ENCODE measurements at regions not wholly inside any gene's neighbourhood (a gene's known extent, or its start where the extent isn't known, plus 50 kb on each side); places are given as distances from the start of the nearest gene placed in this dataset.

DNA sequence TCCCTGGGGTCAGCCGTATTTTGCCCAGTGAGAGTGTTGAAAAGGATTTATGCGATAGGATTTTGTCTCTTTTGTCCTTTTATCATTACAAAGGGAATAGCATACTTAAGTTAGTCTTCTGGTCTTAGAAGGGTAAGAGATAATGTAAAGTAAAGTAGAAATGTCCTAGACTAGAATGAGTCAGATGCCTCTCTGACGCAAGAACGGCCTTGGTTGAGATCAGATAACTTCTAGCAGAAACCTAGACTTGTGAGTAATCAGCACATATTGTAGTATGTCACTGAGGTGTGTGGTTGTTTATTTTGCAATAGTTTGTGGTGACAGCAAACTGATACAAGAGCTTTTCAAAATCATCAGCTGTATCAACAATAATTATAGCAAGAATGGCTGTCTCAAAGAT is 866.1 kb downstream of the NSUN3 start:
- H4K20me1 ChIP-seq = no peaks in the 10 kb centered on the region
- peaks cover 0 to 7% (median 0%) of the 10 kb centered on the region in 10 experiments; a peak in 2 of 20 replicates for H3K4me1 ChIP-seq
- H3K9me3 ChIP-seq (replicated peaks in 1 of 11) = no peaks in the 10 kb centered on the region
- no peak overlapping the region for H3K4me3 ChIP-seq
- H3K27ac ChIP-seq = peak overlapping the region in 2 of 11 experiments; percentile 3 to 48; a peak in 3 of 22 replicates
- TF ChIP-seq Cebpa-rat (IDR thresholded peaks at IDR 0.05) = peak in 2 of 11 experiments; percentile 28 to 47; a peak in 1 of 22 replicates
- H3K9ac ChIP-seq = no peak overlapping the region
- H3K27me3 ChIP-seq = no peaks in the 10 kb centered on the region
- peak overlapping the region in 2 of 11 experiments; percentile 3 to 14; a peak in 2 of 22 replicates for H3K4me2 ChIP-seq
- H3K36me3 ChIP-seq = no peaks in the 10 kb centered on the region

DNA sequence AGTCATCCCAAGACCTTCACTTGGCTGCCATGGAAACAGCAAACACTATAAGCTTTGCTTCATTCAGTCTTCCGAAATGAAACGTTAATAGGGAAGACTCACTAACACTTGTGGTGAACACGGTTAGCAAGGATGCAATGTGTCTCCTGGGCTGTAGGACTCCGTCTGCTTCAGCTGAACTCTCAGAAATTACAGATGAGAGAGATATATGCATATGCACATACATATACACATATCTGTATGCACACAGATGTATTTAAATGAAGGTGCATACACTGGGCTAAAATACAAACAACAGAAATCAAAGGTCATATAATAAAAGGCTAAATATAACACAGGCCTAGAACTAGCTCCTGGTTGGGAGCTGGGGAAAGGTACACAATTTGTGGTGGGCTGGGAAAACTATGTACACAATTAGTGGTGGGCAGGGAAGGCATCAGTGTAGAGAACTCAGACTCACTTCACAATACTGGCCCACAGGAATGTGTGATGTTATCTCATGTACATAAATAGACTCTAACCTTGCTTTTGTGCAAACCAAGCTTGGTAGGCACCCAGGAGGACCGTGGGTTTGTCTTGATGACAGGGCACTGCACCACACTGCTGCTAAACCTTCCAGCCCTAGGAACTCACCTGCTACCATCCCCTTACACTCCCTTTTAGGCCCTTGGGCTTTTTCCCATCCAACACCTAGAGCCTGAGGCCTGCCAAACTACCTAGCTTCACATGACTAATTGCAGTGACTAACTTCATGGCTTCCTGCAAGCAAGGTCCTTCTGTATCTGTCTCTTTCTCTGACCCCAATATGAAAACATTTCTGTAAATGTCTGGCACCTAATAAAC is 873.1 kb downstream of the NSUN3 start:
- Histone ChIP-seq H4K20me1 (no peaks in the 10 kb centered on the region), H3K9ac (no peak overlapping the region), H3K36me3 (no peaks in the 10 kb centered on the region), H3K9me3 (replicated peaks in 1 of 11) (peaks cover 0 to 7% (median 5%) of the 10 kb centered on the region in 11 experiments; a peak in 11 of 22 replicates), H3K27me3 (no peaks in the 10 kb centered on the region), H3K4me3 (no peak overlapping the region), H3K4me2 (no peak overlapping the region), H3K4me1 (no peaks in the 10 kb centered on the region), H3K27ac (no peak overlapping the region)
- no peak for TF ChIP-seq Cebpa-rat (IDR thresholded peaks at IDR 0.05)

DNA sequence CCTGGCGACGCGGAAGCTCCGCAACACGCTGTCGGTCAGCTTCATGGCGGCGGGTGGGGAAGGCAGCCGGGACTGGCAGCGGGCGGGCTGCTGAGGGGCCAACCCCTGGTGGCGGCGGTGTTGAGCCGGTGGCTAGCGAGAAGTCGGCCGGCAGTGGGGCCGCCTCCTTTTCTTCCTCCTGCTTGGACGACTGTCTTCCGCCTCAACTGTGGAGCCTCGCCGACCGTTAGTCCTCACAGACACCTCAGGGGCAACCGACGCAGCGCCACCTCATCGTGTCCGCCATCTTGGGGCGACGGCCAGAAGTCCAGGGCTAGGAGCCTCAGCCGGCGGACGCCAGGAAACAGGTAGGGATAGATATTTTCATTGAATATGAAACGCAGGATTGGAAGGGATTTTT is 875.1 kb downstream of the NSUN3 start:
- TF ChIP-seq Cebpa-rat (IDR thresholded peaks at IDR 0.05) = no peak
- Histone ChIP-seq H3K36me3 (no peaks in the 10 kb centered on the region), H3K9me3 (replicated peaks in 1 of 11) (peaks cover 0 to 12% (median 5%) of the 10 kb centered on the region in 11 experiments; a peak in 11 of 22 replicates), H3K4me1 (no peaks in the 10 kb centered on the region), H3K9ac (no peak overlapping the region), H3K27me3 (no peaks in the 10 kb centered on the region), H3K4me2 (no peak overlapping the region), H4K20me1 (no peaks in the 10 kb centered on the region), H3K4me3 (no peak overlapping the region), H3K27ac (no peak overlapping the region)

DNA sequence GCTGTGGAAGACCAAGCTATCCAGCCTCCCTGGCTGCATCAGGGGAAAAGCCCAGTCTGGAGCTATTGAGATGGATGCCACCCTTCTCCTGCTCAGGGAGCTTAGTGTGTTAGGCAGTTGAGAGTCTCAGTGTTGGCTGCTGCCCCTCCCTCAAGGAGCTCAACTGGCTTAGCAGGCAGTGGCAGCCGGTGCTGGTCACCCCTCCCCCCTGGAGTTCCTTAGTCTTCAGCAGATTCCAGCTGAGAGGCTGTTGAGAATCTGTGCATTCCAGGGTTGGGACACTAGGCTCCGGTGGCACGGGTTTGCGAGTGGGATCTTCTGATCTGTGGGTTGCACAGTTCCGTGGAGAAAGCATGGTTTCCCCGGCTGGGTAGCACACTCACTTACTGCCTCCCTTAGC is 883.8 kb downstream of the NSUN3 start:
- Histone ChIP-seq H3K4me1 (no peaks in the 10 kb centered on the region), H4K20me1 (no peaks in the 10 kb centered on the region), H3K9ac (no peak overlapping the region), H3K4me3 (no peak overlapping the region), H3K27ac (no peak overlapping the region), H3K36me3 (no peaks in the 10 kb centered on the region), H3K27me3 (no peaks in the 10 kb centered on the region), H3K9me3 (replicated peaks in 1 of 11) (0 out of 22 replicates have a peak, but pooled peaks cover 0 to 6% (median 0%) of the 10 kb centered on the region in 11 experiments), H3K4me2 (no peak overlapping the region)
- TF ChIP-seq Cebpa-rat (IDR thresholded peaks at IDR 0.05) = no peak

DNA sequence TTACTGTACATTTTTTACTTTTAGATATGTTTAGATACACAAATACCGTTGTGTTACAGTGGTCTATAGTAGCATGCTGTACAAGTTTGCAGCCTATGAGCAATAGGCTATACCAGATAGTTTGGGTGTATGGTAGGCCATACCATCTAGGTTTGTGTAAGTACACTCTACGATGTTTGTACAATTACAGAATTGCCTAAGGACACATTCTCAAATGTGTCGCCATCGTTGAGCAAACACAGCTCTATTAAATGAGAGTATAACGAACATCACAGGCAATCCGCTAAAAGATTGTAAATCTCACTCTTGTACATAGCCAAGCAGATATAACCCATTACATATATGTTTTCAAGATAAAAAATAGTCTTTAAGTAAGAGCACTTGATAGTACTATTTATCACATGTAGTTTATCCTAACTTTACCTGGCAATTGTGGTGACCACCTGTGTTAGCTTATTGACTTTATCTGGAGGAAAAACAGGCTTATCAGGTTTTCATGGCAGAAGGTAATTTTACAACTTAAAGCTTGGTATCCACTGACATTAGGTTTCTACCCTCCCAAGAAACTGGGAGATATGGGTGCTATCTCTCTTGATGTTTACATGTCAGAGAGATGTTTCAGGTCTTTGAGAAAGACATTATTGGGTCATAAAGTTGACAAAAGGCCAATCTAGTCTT is 898.7 kb downstream of the NSUN3 start:
- H3K9me3 ChIP-seq (replicated peaks in 1 of 11) = peaks cover 0 to 5% (median 0%) of the 10 kb centered on the region in 11 experiments; a peak in 1 of 22 replicates
- H3K4me3 ChIP-seq = no peak overlapping the region
- H3K4me2 ChIP-seq = no peak overlapping the region
- no peaks in the 10 kb centered on the region for H4K20me1 ChIP-seq
- no peak overlapping the region for H3K9ac ChIP-seq
- no peaks in the 10 kb centered on the region for H3K27me3 ChIP-seq
- no peak for TF ChIP-seq Cebpa-rat (IDR thresholded peaks at IDR 0.05)
- H3K4me1 ChIP-seq = peaks cover 0 to 24% (median 14%) of the 10 kb centered on the region in 10 experiments; a peak in 11 of 20 replicates
- no peak overlapping the region for H3K27ac ChIP-seq
- H3K36me3 ChIP-seq = no peaks in the 10 kb centered on the region

DNA sequence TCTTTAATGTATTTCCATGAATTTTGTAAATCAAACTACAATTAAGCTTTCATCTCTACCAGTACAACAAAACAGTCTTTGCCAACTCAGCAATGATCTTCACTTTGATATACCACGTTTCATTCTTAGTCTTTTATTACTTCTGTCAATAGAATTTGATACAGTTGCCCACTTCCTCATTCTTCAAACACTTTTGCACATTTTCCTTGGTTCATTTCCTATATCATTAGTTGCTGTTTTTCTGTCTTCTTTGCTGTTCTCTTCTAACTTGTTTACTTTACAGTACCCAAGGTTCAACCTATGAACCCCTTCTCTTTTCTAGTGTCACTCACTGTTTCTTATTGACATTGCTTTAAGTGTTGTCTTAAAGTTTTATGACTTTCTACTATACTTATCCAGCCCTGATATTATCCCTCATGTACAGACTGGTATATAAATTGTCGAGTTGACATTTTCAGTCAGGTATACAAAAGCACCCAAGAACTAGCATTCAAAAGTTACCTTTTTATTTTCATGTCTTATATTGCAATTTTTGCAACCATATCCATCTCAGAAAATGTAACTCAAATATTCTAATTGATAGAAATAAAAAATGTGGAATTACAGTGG is 903.1 kb downstream of the NSUN3 start:
- Histone ChIP-seq H3K27ac (no peak overlapping the region), H3K4me3 (no peak overlapping the region), H4K20me1 (no peaks in the 10 kb centered on the region), H3K36me3 (no peaks in the 10 kb centered on the region), H3K4me2 (peak overlapping the region in 2 of 11 experiments; percentile 0 to 15; a peak in 3 of 22 replicates), H3K27me3 (no peaks in the 10 kb centered on the region), H3K9me3 (replicated peaks in 1 of 11) (peaks cover 0 to 5% (median 0%) of the 10 kb centered on the region in 11 experiments; a peak in 1 of 22 replicates), H3K4me1 (peaks cover 0 to 25% (median 14%) of the 10 kb centered on the region in 10 experiments; a peak in 11 of 20 replicates), H3K9ac (no peak overlapping the region)
- TF ChIP-seq Cebpa-rat (IDR thresholded peaks at IDR 0.05) = no peak

DNA sequence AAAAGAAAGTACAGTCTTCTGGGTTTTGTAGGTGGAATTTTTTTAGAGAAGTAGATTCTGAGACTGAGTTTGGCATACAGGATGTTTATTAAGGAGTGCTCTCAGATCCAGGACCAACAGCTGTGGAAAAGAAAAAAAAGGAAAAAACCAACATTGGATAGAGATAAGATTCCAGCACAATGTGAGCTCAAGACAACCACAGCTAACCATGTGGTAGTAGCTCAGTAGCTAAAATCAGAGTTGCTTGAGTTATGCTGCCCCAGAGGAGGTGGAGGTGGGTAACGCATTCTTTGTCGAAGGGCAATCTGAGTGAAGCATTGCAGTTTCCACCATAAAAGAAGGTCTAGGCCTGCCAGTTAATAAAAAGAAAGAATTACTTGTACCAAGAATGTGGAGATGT is 904.3 kb downstream of the NSUN3 start:
- TF ChIP-seq Cebpa-rat (IDR thresholded peaks at IDR 0.05) = no peak
- H3K9me3 ChIP-seq (replicated peaks in 1 of 11) = peaks cover 0 to 6% (median 2%) of the 10 kb centered on the region in 11 experiments; a peak in 5 of 22 replicates
- no peaks in the 10 kb centered on the region for H3K27me3 ChIP-seq
- H3K4me2 ChIP-seq = no peak overlapping the region
- H3K27ac ChIP-seq = no peak overlapping the region
- H4K20me1 ChIP-seq = no peaks in the 10 kb centered on the region
- no peak overlapping the region for H3K4me3 ChIP-seq
- no peaks in the 10 kb centered on the region for H3K36me3 ChIP-seq
- H3K9ac ChIP-seq = no peak overlapping the region
- H3K4me1 ChIP-seq = peaks cover 4 to 28% (median 17%) of the 10 kb centered on the region in 10 experiments; a peak in 15 of 20 replicates

DNA sequence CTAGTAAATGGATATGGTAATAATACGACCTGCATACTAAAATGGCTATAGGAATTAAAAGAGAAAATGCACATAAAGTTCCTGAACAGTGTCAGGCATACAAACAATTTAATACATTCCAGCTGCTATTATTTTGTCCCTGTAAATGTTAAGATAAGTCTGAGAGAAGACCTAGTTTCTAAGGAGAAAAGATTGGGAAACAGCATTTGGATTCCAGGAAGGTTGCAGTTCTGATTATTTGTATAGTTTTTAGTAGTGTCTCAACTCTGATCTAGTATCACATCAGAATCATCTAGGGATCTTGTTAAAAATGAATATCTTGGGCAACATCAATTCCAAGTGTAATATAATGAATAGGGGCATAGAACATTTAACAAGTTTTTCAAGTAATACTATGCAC is 905.7 kb downstream of the NSUN3 start:
- Histone ChIP-seq H3K9ac (no peak overlapping the region), H3K9me3 (replicated peaks in 1 of 11) (peaks cover 0 to 12% (median 6%) of the 10 kb centered on the region in 11 experiments; a peak in 10 of 22 replicates), H3K4me3 (no peak overlapping the region), H3K27ac (no peak overlapping the region), H3K27me3 (no peaks in the 10 kb centered on the region), H3K36me3 (no peaks in the 10 kb centered on the region), H3K4me1 (peaks cover 6 to 39% (median 20%) of the 10 kb centered on the region in 10 experiments; a peak in 15 of 20 replicates), H3K4me2 (no peak overlapping the region), H4K20me1 (no peaks in the 10 kb centered on the region)
- TF ChIP-seq Cebpa-rat (IDR thresholded peaks at IDR 0.05) = no peak

DNA sequence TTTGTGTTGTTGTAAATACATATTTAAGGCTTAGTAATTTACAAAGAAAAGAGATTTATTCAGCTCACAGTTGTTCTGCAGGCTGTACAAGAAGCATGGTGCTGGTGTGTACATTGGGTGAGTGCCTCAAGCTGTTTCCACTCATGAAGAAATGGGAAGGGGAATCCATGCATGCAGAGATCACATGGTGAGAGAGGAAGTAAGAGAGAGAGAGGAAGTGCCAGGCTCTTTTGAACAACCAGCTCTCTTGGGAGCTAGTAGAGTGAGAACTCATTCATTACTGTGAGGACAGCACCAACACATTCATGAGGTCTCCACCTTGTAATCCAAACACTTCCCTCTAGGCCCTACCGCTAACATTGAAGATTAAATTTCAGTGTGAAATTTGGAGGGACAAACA is 909.2 kb downstream of the NSUN3 start:
- peak overlapping the region in 9 of 11 experiments; percentile 0 to 48 (median 15); a peak in 10 of 22 replicates for H3K4me2 ChIP-seq

More for the DNA sequence above, 909.2 kb downstream of the NSUN3 start:
- Histone ChIP-seq H3K9ac (no peak overlapping the region), H3K4me3 (no peak overlapping the region), H3K9me3 (replicated peaks in 1 of 11) (peaks cover 0 to 23% (median 9%) of the 10 kb centered on the region in 11 experiments; a peak in 11 of 22 replicates), H3K27ac (no peak overlapping the region), H4K20me1 (no peaks in the 10 kb centered on the region), H3K4me1 (peaks cover 5 to 15% (median 8%) of the 10 kb centered on the region in 10 experiments; a peak in 11 of 20 replicates), H3K36me3 (no peaks in the 10 kb centered on the region), H3K27me3 (no peaks in the 10 kb centered on the region)
- no peak for TF ChIP-seq Cebpa-rat (IDR thresholded peaks at IDR 0.05)
